Hematopoietic multipotent progenitor cell treated with erythropoietin and hydrocortisone succinate and interleukin-3 and kit ligand, for 15 days (in vitro differentiated cells): ENCODE measurements at regions not wholly inside any gene's neighbourhood (a gene's known extent, or its start where the extent isn't known, plus 50 kb on each side); places are given as distances from the start of the nearest gene placed in this dataset.
"Not testable (repeated sequence)": the region's sequence is repeated elsewhere in the genome, so short reads cannot be mapped to it uniquely, and the experiment has no call there.

Experiments used
- DNase-seq: peaks from one replicate; pipeline ENCODE4 v3.0.0-alpha.2; 2015; ENCODE audit warnings: low spot score

DNA sequence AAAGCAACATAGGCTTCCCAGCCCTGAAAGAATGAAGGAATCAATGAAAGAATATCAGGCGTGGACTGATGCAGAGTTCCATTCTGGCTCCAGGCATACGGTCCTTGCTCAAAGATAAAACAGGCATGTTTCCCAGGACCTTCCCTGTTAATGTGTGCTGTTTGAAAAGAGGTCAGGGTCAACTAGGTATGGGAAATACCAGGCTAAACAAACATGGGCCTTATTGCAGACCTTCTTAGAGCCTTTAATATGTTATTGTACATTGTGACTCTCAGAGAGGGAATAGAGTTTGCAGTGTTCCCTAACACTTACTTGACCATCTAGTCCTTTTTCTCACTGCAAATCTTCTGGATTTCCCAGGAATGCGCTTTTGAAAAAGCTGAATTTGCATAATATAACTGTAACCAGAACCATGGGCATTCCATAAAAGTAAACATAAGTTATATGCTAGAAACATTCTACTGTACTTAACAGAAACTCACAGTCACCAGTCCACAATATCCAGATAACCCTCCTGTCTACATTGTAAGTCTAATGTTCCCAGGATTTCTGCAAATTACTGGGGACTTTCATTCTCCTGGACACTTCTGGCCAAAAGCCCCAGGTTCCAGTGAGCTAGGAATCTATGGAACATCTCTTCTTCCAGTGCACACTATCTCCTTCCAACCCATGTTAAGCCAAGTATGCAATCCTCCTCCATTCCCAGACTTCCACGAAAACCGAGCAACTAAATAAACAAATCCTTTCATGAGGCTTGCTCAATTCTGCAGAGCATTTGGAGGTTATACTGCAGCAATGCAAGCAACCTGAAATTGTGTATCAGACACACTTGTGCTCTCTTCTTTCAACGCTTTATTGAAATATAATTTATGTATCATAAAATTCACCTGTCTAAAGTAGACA, 486.6 kb downstream of the SETD4 start:
- DNase-seq, result no peak

DNA sequence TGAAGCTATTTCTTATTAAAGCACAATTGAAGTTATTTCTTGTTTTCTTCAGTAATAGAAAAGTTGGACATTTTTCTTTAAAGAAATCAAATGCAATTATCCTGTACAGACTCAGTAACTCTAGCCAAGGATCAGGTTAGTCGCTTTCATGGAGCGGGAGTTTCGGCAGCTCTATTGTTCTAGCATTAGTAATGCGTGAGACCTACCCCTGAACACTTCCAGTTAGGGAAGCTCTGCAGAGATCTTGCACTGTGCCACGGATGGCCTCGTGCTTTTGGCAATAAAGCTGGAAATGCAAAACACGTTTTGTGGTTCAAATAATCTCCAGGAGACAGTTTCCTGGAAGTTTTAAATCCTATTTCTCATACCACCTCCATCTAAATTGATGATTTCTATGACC, 488.4 kb downstream of the SETD4 start:
- no peak for DNase-seq

DNA sequence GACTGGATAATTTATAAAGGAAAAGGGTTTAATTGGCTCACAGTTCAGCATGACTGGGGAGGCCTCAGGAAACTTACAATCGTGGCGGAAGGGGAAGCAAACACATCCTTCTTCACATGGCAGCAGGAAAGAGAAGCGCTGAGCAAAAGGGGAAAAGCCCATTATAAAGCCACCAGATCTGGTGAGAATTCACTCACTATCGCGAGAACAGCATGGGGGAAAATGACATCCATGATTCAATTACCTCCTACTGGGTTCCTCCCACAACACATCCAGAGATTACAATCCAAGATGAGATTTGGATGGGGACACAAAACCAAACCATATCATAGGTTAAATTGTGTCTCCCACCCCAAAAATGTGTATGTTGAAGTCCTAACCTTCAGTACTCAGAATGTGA, 491.7 kb downstream of the SETD4 start:
- DNase-seq, result no peak

DNA sequence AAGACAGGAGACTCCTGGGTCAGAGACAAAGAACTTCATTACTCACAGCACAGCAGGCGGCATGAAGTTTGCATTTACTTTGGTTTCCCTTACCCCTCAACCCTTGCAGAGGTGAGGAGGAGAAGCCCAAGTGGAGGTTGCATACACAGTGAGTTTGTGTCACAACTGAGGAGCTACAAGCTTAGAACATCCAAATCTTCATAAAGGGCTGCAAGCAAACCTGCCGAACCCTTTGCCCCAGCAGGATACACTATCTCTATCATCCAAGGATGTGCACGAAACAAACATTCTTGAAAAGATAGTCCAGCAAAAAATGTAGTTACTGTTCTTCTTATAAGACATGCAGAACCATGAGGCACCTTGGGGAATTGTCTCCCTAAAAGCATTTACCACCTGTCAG, 493.5 kb downstream of the SETD4 start:
- no peak for DNase-seq

DNA sequence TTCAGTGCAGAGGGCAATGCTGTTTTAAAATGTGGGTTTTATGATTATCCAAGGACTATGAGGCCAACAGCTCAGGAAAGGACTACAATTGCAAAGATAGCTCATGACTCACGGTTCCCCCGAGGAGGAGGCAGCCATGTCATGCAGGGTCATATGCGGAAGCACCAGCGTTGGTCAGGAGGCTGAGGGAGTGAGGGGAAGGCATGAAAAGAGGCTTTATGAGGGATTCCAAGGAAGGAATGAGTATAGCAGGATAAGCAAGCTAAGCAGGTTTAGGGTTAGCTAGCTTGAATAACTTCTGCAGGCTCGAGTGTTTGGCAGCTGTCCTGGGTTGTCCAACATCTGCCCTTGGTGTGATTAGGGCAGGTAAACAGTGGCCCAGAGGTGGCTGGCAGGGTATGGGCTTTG, 495.1 kb downstream of the SETD4 start:
- DNase-seq, result no peak

DNA sequence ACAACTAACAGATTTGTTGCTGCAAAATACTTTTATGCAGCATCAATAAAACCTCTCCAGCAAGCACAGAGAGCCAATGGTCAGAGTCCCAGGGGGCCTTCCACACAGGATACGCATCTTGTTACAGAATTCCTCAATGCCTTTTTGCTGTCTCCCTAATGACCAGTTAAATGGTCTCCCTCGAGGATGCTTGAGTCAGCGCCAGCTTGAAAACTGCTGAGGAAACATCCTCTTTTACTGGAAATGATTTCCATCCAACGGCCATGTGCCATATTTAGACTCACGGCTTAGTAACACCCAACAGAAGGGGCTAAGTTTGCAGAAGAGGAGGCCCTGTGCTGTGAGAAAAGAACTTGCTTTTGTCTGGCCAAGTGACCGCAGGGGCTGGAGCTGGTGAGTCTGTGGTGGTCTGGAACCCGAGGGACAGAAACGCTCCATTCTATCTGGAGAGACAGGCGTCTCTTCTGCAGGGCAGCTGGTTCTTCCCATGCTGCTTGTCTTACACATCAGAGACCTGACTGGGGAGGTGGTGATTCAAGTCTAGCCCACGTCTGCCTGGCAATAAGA, 496.4 kb downstream of the SETD4 start:
- DNase-seq, result no peak

DNA sequence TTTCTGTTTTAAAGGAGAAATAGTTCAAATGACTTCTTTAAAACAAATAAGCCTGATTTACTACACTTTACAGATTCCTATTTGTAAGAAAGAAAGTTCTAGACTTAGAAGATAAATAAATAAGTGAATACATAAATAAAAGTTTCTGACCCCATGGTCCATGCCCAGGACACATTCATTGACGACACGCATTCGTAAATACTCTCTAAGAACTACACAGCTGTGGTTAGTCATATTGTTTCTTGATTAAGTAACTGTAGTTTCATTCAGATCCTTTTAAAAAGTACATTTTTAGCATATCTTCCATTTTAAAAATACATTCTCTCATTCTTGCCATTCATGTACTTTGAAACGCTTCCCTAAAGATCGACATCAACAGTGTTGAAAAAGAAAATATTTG, 497.4 kb downstream of the SETD4 start:
- no peak for DNase-seq

DNA sequence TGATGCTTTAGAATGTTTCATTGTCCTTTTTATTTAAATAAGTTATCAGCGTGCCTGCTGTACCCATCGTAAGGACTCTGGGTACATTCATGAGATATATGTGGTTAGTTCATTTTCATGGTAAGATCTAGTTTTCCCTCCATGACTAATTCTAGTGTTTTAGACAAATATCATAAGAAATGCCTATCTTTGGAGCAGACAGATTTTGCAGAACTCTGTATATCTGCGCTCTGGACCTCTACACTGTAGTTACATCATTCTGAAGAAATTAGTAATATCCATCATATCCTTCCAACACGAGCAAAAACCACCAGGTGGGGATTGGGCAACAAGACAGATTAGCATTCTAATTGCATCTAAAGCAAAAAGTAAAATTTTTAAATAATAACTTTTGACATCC, 499.2 kb downstream of the SETD4 start:
- no peak for DNase-seq

DNA sequence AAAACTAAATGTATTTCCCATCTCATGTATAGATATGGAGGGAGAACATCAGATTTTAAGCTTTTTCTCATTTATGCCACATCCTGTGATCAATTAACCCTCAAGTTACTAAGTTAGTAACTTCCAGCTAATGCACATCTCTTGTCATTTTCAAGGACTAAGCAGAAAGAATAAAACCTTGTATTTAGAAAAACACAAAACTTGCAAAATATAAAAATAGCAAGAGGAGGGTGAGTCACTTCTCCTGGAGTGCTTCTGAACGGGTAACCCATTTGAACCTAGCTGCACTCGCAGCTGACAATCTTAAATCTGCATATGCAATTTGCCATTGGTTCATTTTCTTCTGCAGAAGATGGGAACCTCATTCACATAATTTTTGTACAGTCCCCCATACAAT, 500.5 kb downstream of the SETD4 start:
- no peak for DNase-seq

DNA sequence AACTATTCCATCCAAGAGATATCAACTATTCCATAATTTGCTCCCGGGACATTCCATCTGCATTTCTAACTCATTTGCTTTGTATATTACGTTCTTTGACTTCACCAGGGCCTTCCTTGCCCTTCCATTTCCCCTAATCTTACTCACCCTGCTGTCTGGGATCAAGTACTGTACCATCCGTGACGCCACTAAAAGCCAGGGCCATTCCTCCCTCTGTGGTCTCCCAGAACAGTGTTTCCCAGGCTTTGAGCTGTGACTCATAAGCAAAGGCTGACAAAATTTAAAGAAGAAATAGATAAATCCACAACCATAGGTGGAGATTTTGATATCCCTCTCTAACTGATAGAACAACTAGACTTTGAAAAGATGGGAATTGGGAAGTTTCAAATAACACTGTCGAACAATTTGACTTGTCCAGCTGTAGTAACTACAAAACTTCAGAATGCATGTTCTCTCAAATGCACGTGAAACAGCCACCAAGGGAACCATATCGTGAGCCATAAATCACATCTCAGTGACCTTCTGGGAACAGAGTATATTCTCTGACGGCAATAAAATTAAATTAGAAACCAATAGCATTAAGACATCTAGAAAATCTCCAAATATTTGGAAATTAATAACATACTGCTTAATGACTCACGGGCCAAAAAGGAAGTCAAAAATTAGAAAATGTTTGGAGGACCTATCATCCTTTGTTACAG, 501.0 kb downstream of the SETD4 start:
- no peak for DNase-seq

DNA sequence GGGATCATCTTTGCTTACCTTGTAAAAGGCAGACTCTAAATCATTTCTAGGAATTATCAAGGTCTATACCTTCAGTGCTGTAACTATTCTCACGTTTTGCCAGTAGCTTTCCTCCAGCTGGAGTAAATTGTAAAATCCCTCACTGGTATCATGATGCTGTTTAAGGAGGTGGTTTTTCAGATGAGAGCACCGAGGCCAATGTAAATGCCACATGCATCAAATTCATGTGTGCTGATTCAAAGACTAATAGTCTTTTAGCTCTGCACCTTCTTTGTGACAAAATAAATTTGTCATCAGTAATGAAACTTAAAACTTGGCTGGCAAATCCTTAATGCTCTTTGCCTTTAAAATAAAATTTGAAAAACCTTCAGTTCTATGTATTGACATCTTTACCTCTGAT, 503.8 kb downstream of the SETD4 start:
- DNase-seq, result no peak

DNA sequence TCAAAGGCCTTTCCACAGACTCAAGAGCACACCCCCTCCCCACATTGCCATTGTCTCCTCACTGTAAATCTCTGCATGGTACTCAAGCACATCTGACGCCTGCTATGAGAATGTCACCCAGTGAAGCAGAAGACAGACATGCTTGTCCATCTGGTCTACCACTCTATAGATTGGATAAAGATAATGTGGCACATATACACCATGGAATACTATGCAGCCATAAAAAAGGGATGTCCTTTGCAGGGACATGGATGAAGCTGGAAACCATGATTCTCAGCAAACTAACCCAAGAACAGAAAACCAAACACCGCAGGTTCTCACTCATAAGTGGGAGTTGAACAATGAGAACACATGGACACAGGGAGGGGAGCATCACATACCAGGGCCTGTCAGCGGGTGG, 503.4 kb upstream of the RUNX1 start:
- DNase-seq, result not testable (repeated sequence)

DNA sequence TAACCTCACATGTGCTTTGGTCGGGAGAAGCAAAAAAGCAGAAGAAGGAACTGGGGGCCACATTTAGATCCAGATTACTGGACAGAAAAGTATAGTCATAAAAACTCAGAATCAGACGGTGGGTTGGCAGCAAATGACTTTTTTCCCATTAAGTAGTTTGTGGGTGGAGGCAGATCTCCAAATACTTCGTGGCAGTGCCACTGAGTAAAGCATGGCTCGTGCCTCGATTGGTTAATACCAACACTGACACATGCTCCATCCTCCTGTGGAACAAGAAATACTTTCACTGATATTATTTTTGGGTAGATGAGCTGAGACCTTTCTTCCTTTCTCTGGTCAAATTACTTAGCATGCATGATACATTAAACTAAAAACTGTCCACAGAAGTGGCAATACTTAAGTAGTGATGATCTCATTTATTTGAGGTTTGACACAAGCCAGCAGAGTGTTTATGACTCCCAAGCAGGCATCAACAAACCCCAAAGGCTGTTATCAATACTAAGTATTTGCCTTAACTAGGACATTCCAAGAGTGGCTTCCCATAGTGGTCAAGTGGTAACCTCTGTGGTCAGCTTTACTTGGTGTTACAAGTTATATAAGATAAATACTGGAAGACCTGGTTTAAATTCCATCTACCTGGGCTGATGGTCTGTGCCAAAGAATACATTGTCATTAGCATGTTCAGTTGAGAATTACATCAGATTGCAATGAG, 500.0 kb upstream of the RUNX1 start:
- no peak for DNase-seq

DNA sequence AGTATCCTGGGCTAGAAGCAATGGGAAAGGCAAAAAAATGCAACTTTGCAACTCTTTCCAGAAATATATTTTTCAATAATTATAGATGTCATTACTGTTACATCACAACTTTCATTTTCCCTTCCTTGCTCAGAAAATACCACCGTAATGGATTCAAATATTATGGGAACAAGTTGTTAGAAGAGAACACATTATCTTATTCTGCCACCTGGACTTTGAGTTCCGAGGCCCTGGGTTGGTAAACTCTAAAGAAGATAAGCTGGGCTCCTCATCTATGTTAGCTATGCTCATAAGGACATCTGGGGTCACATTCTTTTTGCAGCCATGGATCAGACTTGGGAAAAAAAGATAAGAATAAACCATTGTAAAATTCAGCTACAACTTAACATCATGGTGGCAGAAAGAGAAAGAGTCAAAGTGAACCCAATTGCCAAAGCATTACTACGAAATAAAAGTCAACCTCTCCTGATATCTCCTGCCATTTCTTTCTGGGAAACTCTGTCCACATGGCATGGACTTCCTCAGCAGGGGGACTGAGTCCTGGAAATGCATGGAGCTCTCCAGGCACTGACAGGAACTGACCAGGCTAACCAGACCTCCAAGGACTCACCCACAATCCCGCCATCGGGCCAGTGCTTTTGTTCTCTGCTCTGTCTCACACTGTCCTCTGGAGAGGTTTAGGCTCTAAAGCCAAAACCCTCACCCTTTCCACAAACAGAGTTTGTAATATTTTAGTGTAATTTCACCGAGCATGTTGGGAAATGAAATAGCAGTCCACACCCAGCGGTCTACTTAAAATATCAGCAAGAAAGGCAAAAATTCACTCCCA, 499.1 kb upstream of the RUNX1 start:
- DNase-seq, result peak; percentile 5

DNA sequence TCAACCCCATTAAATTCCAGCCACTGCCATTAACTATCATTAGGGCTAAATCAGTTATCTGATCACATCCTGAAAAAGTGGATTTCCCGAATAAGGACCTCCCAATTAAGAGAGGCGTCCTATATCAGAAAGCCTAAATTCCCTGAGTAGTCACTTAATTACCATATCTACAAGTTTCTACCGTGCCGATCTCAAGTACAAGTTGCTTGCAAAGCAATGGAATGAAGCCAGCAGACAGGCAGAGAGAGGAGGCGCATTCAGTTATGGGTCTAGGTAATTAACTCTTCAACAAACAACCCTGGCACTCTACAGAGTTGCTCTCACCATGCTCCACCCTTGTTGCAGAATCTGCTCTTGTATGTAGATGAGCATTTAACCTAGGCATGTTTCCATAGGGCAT, 494.6 kb upstream of the RUNX1 start:
- no peak for DNase-seq

DNA sequence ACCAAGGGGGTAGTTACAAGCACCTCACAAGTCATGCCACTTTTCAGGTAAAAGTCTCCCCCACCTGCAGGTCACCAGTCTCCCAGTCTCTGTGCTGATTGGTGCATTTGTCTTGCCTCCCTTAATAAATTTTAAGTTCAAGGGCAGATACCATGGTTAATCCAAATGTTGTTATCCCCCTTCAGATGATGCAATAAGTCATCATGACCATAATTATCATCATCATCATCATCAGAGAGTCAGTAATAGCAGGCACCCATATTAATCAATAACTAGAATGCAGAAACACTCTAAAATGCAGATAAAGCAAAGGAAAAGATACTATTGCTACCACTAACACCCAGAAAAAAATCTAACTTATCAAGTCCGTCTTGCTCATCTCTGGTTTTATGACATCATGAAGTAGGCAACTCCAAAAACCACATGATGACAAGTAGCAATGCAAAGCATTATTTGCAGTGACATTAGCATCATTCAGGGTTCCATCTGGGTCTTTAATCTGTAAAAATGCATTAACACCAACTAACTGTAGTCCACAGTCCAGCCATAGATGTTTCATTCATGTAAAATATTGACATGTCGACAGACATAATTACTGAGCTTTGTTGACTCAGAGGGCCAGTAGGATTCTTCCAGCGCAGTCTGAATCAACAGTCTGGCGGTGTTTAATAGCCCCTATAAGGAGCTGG, 492.0 kb upstream of the RUNX1 start:
- no peak for DNase-seq

DNA sequence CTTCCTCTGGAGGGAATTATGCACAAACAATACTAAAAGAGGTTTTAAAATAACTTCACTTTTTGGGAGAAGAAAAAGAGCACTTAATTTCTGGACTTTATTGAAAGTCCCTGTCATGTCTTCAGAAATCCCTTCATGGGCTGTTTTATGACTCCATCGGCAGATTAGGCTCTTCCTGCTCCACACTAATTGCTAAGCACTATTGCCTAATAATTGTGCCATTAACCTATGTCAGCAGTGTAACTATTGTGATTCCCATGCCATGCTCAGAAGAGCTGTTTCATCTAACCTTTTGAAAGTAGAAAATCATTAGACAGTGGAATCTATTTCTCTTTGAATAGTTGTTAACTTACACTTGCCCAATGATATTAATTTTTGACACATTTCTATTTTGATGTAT, 489.3 kb upstream of the RUNX1 start:
- no peak for DNase-seq

DNA sequence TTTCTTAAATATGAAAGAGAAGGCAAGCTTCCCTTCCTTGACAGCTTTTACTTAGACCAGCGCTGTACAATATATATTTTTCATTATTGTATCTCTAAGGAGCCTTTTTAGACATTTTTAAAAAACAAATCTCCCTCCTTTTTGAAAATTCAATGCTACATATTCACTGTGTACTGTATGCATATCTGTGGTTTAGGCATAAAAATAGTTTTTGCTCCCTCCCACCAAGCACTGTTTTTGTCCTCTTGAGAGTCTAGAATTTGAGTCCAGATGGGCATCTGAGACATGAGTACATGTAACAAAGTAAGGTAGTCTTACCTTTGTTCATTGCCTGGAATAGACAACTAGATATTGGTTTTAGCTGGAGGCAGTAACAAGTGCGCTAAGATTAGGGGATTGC, 488.5 kb upstream of the RUNX1 start:
- no peak for DNase-seq

DNA sequence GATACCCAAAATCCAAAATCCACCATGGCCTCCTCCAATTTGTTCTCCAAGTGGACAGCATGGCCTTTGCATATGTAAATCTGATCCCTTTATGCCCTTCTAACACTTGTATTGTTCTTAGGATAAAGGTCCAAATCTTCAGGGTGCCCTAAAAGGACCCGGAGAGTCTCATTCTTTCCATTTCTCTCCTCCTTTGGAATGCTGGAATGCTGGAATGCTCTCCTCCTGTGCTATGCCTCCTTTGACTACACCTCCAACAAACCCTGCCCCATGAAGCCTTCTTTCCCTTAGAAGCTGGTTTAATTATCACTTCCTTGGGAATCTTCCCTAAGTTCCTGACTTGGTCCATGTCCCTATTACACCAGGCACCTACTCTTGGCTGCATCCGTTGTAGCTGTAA, 484.8 kb upstream of the RUNX1 start:
- DNase-seq, result no peak

DNA sequence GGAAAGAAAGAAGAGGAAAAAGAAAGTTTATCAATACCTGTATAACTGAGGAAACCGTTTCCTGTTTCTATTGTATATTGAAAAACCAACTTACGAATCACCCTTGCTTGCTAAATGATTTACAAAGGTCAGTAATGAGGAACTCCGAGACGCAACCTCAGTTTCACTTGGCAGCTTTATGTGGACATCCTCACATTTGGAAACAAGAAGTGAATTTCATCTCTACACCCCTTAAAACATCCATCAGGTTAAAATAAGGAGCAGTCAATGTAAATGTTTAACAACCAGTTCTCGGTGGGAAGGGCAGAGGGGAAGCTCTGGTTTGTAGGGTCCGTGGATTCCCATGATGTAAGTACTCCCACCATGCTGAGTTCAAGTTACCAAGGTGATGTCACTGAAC, 481.7 kb upstream of the RUNX1 start:
- no peak for DNase-seq
